NCI-H2227 (cell line): ENCODE measurements at regions not wholly inside any gene's neighbourhood (a gene's known extent, or its start where the extent isn't known, plus 50 kb on each side); places are given as distances from the start of the nearest gene placed in this dataset.
"Not testable (repeated sequence)": the region's sequence is repeated elsewhere in the genome, so short reads cannot be mapped to it uniquely, and the experiment has no call there.

Experiments
- DNase-seq: peaks from one replicate; lab custom pipeline; 2025; ENCODE audit not compliant: unreplicated experiment; lab: John Stamatoyannopoulos, UW

- DNase-seq = no peak
Measured at GRCh38 chr4:141455651-141456050, 180.7 kb upstream of the IL15 start.

- DNase-seq = no peak
Measured at GRCh38 chr4:141457653-141458052, 178.7 kb upstream of the IL15 start.

- DNase-seq = no peak
Measured at GRCh38 chr4:141458501-141458900, 177.9 kb upstream of the IL15 start.

- no peak for DNase-seq
Measured at GRCh38 chr4:141459020-141459419, 177.4 kb upstream of the IL15 start.

GRCh38 chr4:141462361-141462760 is 174.0 kb upstream of the IL15 start:
- DNase-seq = no peak

- no peak for DNase-seq
Measured at GRCh38 chr4:141463678-141464077, 172.7 kb upstream of the IL15 start.

GRCh38 chr4:141464366-141464765 is 172.0 kb upstream of the IL15 start:
- DNase-seq = no peak

- no peak for DNase-seq
Measured at GRCh38 chr4:141465171-141465570, 171.2 kb upstream of the IL15 start.

GRCh38 chr4:141467225-141467624 is 169.2 kb upstream of the IL15 start:
- DNase-seq = no peak

- no peak for DNase-seq
Measured at GRCh38 chr4:141469392-141469791, 167.0 kb upstream of the IL15 start.

GRCh38 chr4:141473026-141473540 is 163.3 kb upstream of the IL15 start:
- no peak for DNase-seq

GRCh38 chr4:141473952-141474351 is 162.4 kb upstream of the IL15 start:
- DNase-seq = no peak

GRCh38 chr4:141480950-141481349 is 155.4 kb upstream of the IL15 start:
- DNase-seq = no peak

GRCh38 chr4:141484298-141484697 is 152.1 kb upstream of the IL15 start:
- DNase-seq = not testable (repeated sequence)

GRCh38 chr4:141486375-141486997 is 149.9 kb upstream of the IL15 start:
- no peak for DNase-seq

- no peak for DNase-seq
Measured at GRCh38 chr4:141497627-141498026, 138.8 kb upstream of the IL15 start.

- DNase-seq = no peak
Measured at GRCh38 chr4:141499261-141499853, 137.0 kb upstream of the IL15 start.

GRCh38 chr4:141501395-141501794 is 135.0 kb upstream of the IL15 start:
- DNase-seq = no peak

GRCh38 chr4:141501931-141502330 is 134.5 kb upstream of the IL15 start:
- no peak for DNase-seq

- DNase-seq = no peak
Measured at GRCh38 chr4:141502755-141503154, 133.6 kb upstream of the IL15 start.

GRCh38 chr4:141503260-141503659 is 133.1 kb upstream of the IL15 start:
- no peak for DNase-seq

- DNase-seq = no peak
Measured at GRCh38 chr4:141511055-141511454, 125.3 kb upstream of the IL15 start.

- no peak for DNase-seq
Measured at GRCh38 chr4:141513866-141514265, 122.5 kb upstream of the IL15 start.
